ENCODE measurements at regions not wholly inside any gene's neighbourhood (a gene's known extent, or its start where the extent isn't known, plus 50 kb on each side); places are given as distances from the start of the nearest gene placed in this dataset.

- Histone ChIP-seq H3K27me3 (ENCODE audit: low read length) (no peaks in the 10 kb centered on the region), H2AFZ (ENCODE audit: low read length) (no peak overlapping the region), H3F3A (ENCODE audit: low read length, unreplicated experiment) (no peaks in the 10 kb centered on the region), H3K36me3 (ENCODE audit: low read depth, low read length) (no peaks in the 10 kb centered on the region), H3K4me1 (ENCODE audit: insufficient read depth, low read length) (no peaks in the 10 kb centered on the region), H3K9me2 (replicated peaks; ENCODE audit: low read length) (no peaks in the 10 kb centered on the region), H3K4me2 (ENCODE audit: low read length) (no peak overlapping the region), H3K4me3 (ENCODE audit: low read length) (no peak overlapping the region), H3K9ac (ENCODE audit: low read length) (no peak overlapping the region), H4K20me1 (ENCODE audit: low read length) (no peaks in the 10 kb centered on the region), H3K27ac (ENCODE audit: low read length) (no peak overlapping the region), H3K9me3 (ENCODE audit: low read length) (no peaks in the 10 kb centered on the region), H3K79me2 (ENCODE audit: low read length) (no peaks in the 10 kb centered on the region)
- ATAC-seq, result no peak
- intact Hi-C loops (cut with micrococcal nuclease), result no loop called here
- no peak for DNase-seq
- no TSS peak for BruUV-seq (replicated peaks)
- POLR2A ChIA-PET (ENCODE audit: unreplicated experiment), result no interaction called here
- CTCF ChIA-PET, result no interaction called here
- no peak for TF ChIP-seq EZH2phosphoT487 (IDR thresholded peaks at IDR 0.05; ENCODE audit: borderline replicate concordance, low read length)
- TF ChIP-seq EZH2 (IDR thresholded peaks at IDR 0.05; ENCODE audit: low read length, unreplicated experiment), result no peak
- no peak for TF ChIP-seq CTCF (conservative IDR thresholded peaks at IDR 0.05; ENCODE audit: low read depth, low read length)
Measured at GRCh38 chr9:88219601-88220000, 81.3 kb upstream of the SPATA31C2 start.

- ChIA-PET POLR2A (ENCODE audit: unreplicated experiment) (no interaction called here), CTCF (no interaction called here)
- Histone ChIP-seq H3K9me2 (replicated peaks; ENCODE audit: low read length) (no peaks in the 10 kb centered on the region), H3K4me2 (ENCODE audit: low read length) (no peak overlapping the region), H3K27ac (ENCODE audit: low read length) (no peak overlapping the region), H3K36me3 (ENCODE audit: low read depth, low read length) (no peaks in the 10 kb centered on the region), H3K9me3 (ENCODE audit: low read length) (no peaks in the 10 kb centered on the region), H4K20me1 (ENCODE audit: low read length) (no peaks in the 10 kb centered on the region), H3K9ac (ENCODE audit: low read length) (no peak overlapping the region), H3K4me3 (ENCODE audit: low read length) (no peak overlapping the region), H3F3A (ENCODE audit: low read length, unreplicated experiment) (no peaks in the 10 kb centered on the region), H3K4me1 (ENCODE audit: insufficient read depth, low read length) (no peaks in the 10 kb centered on the region), H3K27me3 (ENCODE audit: low read length) (no peaks in the 10 kb centered on the region), H2AFZ (ENCODE audit: low read length) (no peak overlapping the region), H3K79me2 (ENCODE audit: low read length) (no peaks in the 10 kb centered on the region)
- TF ChIP-seq EZH2 (IDR thresholded peaks at IDR 0.05; ENCODE audit: low read length, unreplicated experiment), result no peak
- intact Hi-C loops (cut with micrococcal nuclease), result no loop called here
- BruUV-seq (replicated peaks), result no TSS peak
- ATAC-seq, result no peak
- no peak for DNase-seq
Measured at GRCh38 chr9:88218726-88219125, 80.5 kb upstream of the SPATA31C2 start.

GRCh38 chr9:88216126-88216995 is 78.1 kb upstream of the SPATA31C2 start:
- Histone ChIP-seq H3K36me3 (ENCODE audit: low read depth, low read length) (no peaks in the 10 kb centered on the region), H3K4me1 (ENCODE audit: insufficient read depth, low read length) (no peaks in the 10 kb centered on the region), H3K79me2 (ENCODE audit: low read length) (no peaks in the 10 kb centered on the region), H3K9me2 (replicated peaks; ENCODE audit: low read length) (no peaks in the 10 kb centered on the region), H3F3A (ENCODE audit: low read length, unreplicated experiment) (no peaks in the 10 kb centered on the region), H3K9me3 (ENCODE audit: low read length) (no peaks in the 10 kb centered on the region), H2AFZ (ENCODE audit: low read length) (no peak overlapping the region), H3K9ac (ENCODE audit: low read length) (no peak overlapping the region), H3K4me3 (ENCODE audit: low read length) (no peak overlapping the region), H3K27ac (ENCODE audit: low read length) (no peak overlapping the region), H3K4me2 (ENCODE audit: low read length) (no peak overlapping the region), H3K27me3 (ENCODE audit: low read length) (no peaks in the 10 kb centered on the region), H4K20me1 (ENCODE audit: low read length) (no peaks in the 10 kb centered on the region)
- POLR2A ChIA-PET (ENCODE audit: unreplicated experiment), result interaction anchor here (0.5 kb wide), 1 partner anchor 221 kb away, joined by 4 read pairs; no protein-coding TSS in a partner anchor
- no TSS peak for BruUV-seq (replicated peaks)
- no peak for ATAC-seq
- CTCF ChIA-PET, result no interaction called here
- TF ChIP-seq EZH2phosphoT487 (IDR thresholded peaks at IDR 0.05; ENCODE audit: borderline replicate concordance, low read length), result no peak
- no peak for TF ChIP-seq EZH2 (IDR thresholded peaks at IDR 0.05; ENCODE audit: low read length, unreplicated experiment)
- TF ChIP-seq CTCF (conservative IDR thresholded peaks at IDR 0.05; ENCODE audit: low read depth, low read length), result no peak
- DNase-seq, result no peak
- intact Hi-C loops (cut with micrococcal nuclease), result no loop called here
